ENCODE measurements at regions not wholly inside any gene's neighbourhood (a gene's known extent, or its start where the extent isn't known, plus 50 kb on each side); places are given as distances from the start of the nearest gene placed in this dataset.
"Not testable (repeated sequence)": the region's sequence is repeated elsewhere in the genome, so short reads cannot be mapped to it uniquely, and the experiment has no call there.

DNA sequence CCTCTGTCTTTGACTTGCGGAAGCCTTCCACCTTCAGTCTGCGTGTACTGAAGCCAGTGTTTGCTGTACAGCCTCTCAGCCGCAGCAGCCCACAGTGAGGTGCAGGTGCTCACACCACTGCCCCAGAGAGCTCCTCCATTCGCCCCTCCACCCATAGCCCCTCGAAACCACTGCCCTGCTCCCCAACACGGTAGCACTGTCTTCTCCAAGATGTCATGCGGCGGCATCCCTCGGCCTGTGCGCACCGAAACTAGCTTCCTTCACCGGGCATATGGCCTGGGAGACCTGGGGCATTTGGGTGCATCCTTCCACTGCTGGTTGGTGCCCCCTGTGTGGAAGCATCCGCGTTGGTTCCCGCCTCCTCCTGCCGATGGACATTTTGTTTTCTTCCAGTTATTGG, 86.8 kb upstream of the LPCAT1 start:
- not testable (repeated sequence) for H3K4me2 ChIP-seq (ENCODE audit: low read depth, low read length, poor library complexity, severe bottlenecking); H3K27ac ChIP-seq (ENCODE audit: low read depth, low read length); H4K20me1 ChIP-seq (ENCODE audit: low read depth, low read length); H3K9ac ChIP-seq (ENCODE audit: low read length); H3F3A ChIP-seq (ENCODE audit: insufficient read depth); H3K9me2 ChIP-seq (replicated peaks; ENCODE audit: insufficient read depth, low read length); H2AFZ ChIP-seq (ENCODE audit: low read depth, low read length, severe bottlenecking); H3K27me3 ChIP-seq (ENCODE audit: low read length); H3K36me3 ChIP-seq (ENCODE audit: low read length); H3K9me3 ChIP-seq (ENCODE audit: insufficient read depth, low read length); H3K79me2 ChIP-seq (ENCODE audit: insufficient read depth, low read length); H3K4me3 ChIP-seq (ENCODE audit: insufficient read depth, low read length, poor library complexity, severe bottlenecking)

DNA sequence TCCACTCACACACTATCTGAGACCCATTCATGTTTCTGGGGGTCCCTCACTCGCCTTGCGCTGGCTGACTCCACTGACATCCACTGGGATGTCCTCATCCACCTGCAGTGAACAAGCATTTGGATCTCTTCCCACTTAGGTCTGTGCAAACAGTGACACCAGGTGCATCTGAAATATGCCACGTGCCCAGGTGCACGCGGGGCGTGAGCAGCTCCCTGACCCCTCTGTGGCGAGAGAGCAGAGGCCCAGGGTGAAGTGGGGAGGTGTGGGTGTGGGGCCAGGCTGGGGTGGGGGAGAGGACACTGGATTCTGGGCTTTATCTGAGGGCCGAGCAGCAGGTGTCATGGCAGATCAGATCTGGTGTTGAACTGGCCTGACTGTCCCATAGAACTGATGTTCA, 85.4 kb upstream of the LPCAT1 start:
- not testable (repeated sequence) for H3K27ac ChIP-seq (ENCODE audit: low read depth, low read length); H3K36me3 ChIP-seq (ENCODE audit: low read length); H3K9ac ChIP-seq (ENCODE audit: low read length); H3F3A ChIP-seq (ENCODE audit: insufficient read depth); H3K9me3 ChIP-seq (ENCODE audit: insufficient read depth, low read length); H3K9me2 ChIP-seq (replicated peaks; ENCODE audit: insufficient read depth, low read length); H3K79me2 ChIP-seq (ENCODE audit: insufficient read depth, low read length); H3K4me2 ChIP-seq (ENCODE audit: low read depth, low read length, poor library complexity, severe bottlenecking); H4K20me1 ChIP-seq (ENCODE audit: low read depth, low read length); H3K27me3 ChIP-seq (ENCODE audit: low read length); H2AFZ ChIP-seq (ENCODE audit: low read depth, low read length, severe bottlenecking); H3K4me3 ChIP-seq (ENCODE audit: insufficient read depth, low read length, poor library complexity, severe bottlenecking)

DNA sequence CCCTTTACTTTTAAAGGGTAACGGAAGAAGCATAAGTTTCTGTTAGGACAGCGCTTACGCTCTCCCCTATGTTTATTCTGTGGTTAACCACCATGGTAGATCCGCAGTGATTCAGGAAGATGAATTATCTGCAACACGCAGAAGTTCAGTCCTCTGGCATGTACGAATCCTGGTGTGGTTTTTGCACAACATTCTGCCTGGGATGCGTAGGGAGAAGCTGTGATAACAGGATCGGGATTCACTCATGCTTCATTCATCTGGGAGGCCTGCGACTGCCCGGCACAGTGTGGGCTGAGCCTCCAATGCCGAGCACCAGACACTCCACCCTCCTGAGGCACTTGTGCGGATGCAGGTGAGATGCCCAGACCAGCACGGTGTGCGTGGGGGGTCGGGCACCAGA, 84.6 kb upstream of the LPCAT1 start:
- not testable (repeated sequence) for H3K9me3 ChIP-seq (ENCODE audit: insufficient read depth, low read length); H3K27ac ChIP-seq (ENCODE audit: low read depth, low read length); H3K4me3 ChIP-seq (ENCODE audit: insufficient read depth, low read length, poor library complexity, severe bottlenecking); H3K9ac ChIP-seq (ENCODE audit: low read length); H2AFZ ChIP-seq (ENCODE audit: low read depth, low read length, severe bottlenecking); H3K4me2 ChIP-seq (ENCODE audit: low read depth, low read length, poor library complexity, severe bottlenecking); H3F3A ChIP-seq (ENCODE audit: insufficient read depth); H3K27me3 ChIP-seq (ENCODE audit: low read length); H3K36me3 ChIP-seq (ENCODE audit: low read length); H3K9me2 ChIP-seq (replicated peaks; ENCODE audit: insufficient read depth, low read length); H3K79me2 ChIP-seq (ENCODE audit: insufficient read depth, low read length); H4K20me1 ChIP-seq (ENCODE audit: low read depth, low read length)

DNA sequence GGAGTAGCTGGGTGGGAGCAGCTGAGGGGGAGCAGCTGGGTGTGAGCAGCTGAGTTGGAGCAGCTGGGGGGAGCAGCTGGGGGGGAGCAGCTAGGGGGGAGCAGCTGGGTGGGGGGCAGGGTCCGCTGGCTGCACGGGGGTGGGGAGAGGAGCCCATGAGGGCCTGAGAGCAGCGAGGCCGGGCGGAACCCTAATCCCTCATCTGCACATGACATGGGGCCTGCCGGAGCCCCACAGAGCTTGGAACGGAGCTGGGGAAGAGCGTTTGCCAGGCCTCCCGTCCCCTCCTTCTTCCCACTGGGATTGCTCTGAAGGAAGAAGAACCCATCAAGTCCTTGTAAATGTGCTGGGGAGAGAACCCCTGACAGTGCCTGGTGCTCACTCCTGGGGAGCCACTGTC, 83.2 kb upstream of the LPCAT1 start:
- H3K4me3 ChIP-seq (ENCODE audit: insufficient read depth, low read length, poor library complexity, severe bottlenecking); H2AFZ ChIP-seq (ENCODE audit: low read depth, low read length, severe bottlenecking); H3F3A ChIP-seq (ENCODE audit: insufficient read depth); H3K36me3 ChIP-seq (ENCODE audit: low read length); H3K27ac ChIP-seq (ENCODE audit: low read depth, low read length); H3K9me2 ChIP-seq (replicated peaks; ENCODE audit: insufficient read depth, low read length); H3K27me3 ChIP-seq (ENCODE audit: low read length); H3K79me2 ChIP-seq (ENCODE audit: insufficient read depth, low read length); H3K4me2 ChIP-seq (ENCODE audit: low read depth, low read length, poor library complexity, severe bottlenecking); H3K9me3 ChIP-seq (ENCODE audit: insufficient read depth, low read length); H3K9ac ChIP-seq (ENCODE audit: low read length); H4K20me1 ChIP-seq (ENCODE audit: low read depth, low read length): not testable (repeated sequence)

DNA sequence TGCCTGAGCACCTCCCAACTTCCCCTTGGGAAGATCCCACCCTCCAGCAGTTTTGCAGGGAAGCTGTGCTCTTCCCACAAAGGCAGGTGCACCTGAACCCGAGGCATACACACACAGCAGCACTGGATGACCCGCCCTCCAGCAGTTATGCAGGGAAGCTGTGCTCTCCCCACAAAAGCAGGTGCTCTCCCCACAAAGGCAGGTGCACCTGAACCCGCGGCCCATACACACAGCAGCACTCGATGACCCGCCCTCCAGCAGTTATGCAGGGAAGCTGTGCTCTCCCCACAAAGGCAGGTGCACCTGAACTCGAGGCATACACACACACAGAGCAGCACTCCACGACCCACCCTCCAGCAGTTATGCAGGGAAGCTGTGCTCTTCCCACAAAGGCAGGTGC, 80.2 kb upstream of the LPCAT1 start:
- not testable (repeated sequence) for H3F3A ChIP-seq (ENCODE audit: insufficient read depth); H3K27me3 ChIP-seq (ENCODE audit: low read length); H2AFZ ChIP-seq (ENCODE audit: low read depth, low read length, severe bottlenecking); H3K9ac ChIP-seq (ENCODE audit: low read length); H3K4me2 ChIP-seq (ENCODE audit: low read depth, low read length, poor library complexity, severe bottlenecking); H3K79me2 ChIP-seq (ENCODE audit: insufficient read depth, low read length); H3K36me3 ChIP-seq (ENCODE audit: low read length); H3K9me3 ChIP-seq (ENCODE audit: insufficient read depth, low read length); H3K27ac ChIP-seq (ENCODE audit: low read depth, low read length); H3K9me2 ChIP-seq (replicated peaks; ENCODE audit: insufficient read depth, low read length); H3K4me3 ChIP-seq (ENCODE audit: insufficient read depth, low read length, poor library complexity, severe bottlenecking); H4K20me1 ChIP-seq (ENCODE audit: low read depth, low read length)

DNA sequence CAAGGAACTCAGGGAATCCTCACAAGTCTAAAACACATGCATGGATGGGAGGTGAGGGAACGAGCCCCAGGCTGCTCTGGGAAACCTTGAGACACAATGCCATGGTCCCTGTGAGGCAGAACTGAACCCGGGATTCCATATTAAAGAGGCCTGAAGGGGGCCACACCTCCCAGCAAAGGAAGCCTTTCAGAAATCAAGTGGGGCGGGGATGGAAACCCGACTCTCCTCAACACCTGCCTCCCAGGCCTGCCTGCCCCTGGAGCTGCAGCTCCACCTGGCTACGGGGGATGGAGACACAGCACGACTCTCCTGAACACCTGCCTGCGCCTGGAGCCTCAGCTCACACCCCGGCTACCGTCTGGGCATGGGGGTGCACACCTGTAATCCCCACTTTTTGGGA, 77.8 kb upstream of the LPCAT1 start:
- not testable (repeated sequence) for H3K4me2 ChIP-seq (ENCODE audit: low read depth, low read length, poor library complexity, severe bottlenecking); H3K9ac ChIP-seq (ENCODE audit: low read length); H3K9me3 ChIP-seq (ENCODE audit: insufficient read depth, low read length)

DNA sequence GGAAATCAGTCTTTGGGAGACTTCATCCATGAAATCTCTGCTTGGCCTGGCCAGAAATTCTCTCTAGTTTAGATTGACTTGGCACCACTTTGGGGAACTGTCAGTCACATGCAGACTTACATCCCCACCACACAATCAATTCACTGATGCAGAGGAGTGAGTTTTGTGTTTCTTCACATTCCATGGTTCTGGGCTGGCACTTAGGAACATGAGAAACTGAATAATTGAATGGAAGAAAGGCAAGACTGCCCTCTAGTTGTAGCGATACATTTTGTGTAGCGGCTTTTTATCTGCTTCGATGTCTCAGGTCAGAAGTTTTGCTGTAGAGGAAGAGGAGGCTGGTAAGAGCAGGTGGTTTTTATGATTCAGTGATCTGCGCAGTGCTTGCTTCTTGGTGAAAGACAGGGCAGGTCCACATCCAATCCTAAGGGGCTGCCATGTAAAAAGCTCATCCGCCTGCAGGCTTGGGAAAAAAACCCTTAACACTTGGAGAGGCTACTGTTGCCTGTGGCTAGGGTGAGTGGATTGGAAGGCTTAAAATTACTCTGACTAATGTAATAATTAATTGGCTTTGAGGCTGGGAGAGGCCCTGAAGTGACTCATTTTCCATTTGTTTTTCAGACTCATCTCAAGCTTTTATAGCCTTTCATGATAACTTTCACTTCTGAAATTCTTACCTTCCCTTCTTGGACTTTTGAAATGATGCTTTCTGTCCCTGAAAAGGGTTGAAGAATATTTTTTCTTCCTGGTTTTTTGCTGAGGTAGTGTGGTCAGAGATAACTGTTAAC, 75.4 kb upstream of the LPCAT1 start:
- H3K9me3 ChIP-seq (ENCODE audit: insufficient read depth, low read length); H2AFZ ChIP-seq (ENCODE audit: low read depth, low read length, severe bottlenecking); H3K9me2 ChIP-seq (replicated peaks; ENCODE audit: insufficient read depth, low read length); H3K27me3 ChIP-seq (ENCODE audit: low read length); H3K36me3 ChIP-seq (ENCODE audit: low read length); H3K79me2 ChIP-seq (ENCODE audit: insufficient read depth, low read length); H3K4me2 ChIP-seq (ENCODE audit: low read depth, low read length, poor library complexity, severe bottlenecking); H3K27ac ChIP-seq (ENCODE audit: low read depth, low read length); H3F3A ChIP-seq (ENCODE audit: insufficient read depth); H3K4me3 ChIP-seq (ENCODE audit: insufficient read depth, low read length, poor library complexity, severe bottlenecking); H3K9ac ChIP-seq (ENCODE audit: low read length); H4K20me1 ChIP-seq (ENCODE audit: low read depth, low read length): not testable (repeated sequence)

More for the DNA sequence above, 77.8 kb upstream of the LPCAT1 start:
- H3K4me3 ChIP-seq (ENCODE audit: insufficient read depth, low read length, poor library complexity, severe bottlenecking); H4K20me1 ChIP-seq (ENCODE audit: low read depth, low read length); H2AFZ ChIP-seq (ENCODE audit: low read depth, low read length, severe bottlenecking); H3K27me3 ChIP-seq (ENCODE audit: low read length); H3K79me2 ChIP-seq (ENCODE audit: insufficient read depth, low read length); H3F3A ChIP-seq (ENCODE audit: insufficient read depth); H3K9me2 ChIP-seq (replicated peaks; ENCODE audit: insufficient read depth, low read length); H3K27ac ChIP-seq (ENCODE audit: low read depth, low read length); H3K36me3 ChIP-seq (ENCODE audit: low read length): not testable (repeated sequence)

DNA sequence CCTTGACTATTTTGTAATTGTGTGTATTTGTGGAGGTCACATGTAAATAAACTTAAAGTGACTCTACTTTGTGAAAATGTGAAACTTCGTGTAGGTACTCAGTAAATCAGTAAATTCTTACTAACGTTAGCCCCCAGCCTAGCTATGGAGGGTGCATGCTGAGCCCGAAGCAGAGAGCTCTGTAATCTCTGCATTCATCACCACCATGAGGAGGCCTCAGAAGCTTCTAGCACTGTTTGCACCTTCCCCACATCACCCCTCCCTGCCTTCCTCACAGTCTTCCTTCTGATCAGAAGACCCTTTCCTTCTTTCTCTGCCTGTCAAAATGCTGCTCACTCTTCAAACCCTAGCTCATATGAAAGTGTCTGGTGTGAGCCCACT, 73.3 kb upstream of the LPCAT1 start:
- not testable (repeated sequence) for H3K4me3 ChIP-seq (ENCODE audit: insufficient read depth, low read length, poor library complexity, severe bottlenecking); H3F3A ChIP-seq (ENCODE audit: insufficient read depth); H3K9me2 ChIP-seq (replicated peaks; ENCODE audit: insufficient read depth, low read length); H3K9ac ChIP-seq (ENCODE audit: low read length); H3K9me3 ChIP-seq (ENCODE audit: insufficient read depth, low read length); H3K36me3 ChIP-seq (ENCODE audit: low read length); H3K4me2 ChIP-seq (ENCODE audit: low read depth, low read length, poor library complexity, severe bottlenecking); H3K79me2 ChIP-seq (ENCODE audit: insufficient read depth, low read length); H3K27me3 ChIP-seq (ENCODE audit: low read length); H2AFZ ChIP-seq (ENCODE audit: low read depth, low read length, severe bottlenecking); H3K27ac ChIP-seq (ENCODE audit: low read depth, low read length); H4K20me1 ChIP-seq (ENCODE audit: low read depth, low read length)
